ENCODE measurements at regions not wholly inside any gene's neighbourhood (a gene's known extent, or its start where the extent isn't known, plus 50 kb on each side); places are given as distances from the start of the nearest gene placed in this dataset.
"Not testable (repeated sequence)": the region's sequence is repeated elsewhere in the genome, so short reads cannot be mapped to it uniquely, and the experiment has no call there.

DNA sequence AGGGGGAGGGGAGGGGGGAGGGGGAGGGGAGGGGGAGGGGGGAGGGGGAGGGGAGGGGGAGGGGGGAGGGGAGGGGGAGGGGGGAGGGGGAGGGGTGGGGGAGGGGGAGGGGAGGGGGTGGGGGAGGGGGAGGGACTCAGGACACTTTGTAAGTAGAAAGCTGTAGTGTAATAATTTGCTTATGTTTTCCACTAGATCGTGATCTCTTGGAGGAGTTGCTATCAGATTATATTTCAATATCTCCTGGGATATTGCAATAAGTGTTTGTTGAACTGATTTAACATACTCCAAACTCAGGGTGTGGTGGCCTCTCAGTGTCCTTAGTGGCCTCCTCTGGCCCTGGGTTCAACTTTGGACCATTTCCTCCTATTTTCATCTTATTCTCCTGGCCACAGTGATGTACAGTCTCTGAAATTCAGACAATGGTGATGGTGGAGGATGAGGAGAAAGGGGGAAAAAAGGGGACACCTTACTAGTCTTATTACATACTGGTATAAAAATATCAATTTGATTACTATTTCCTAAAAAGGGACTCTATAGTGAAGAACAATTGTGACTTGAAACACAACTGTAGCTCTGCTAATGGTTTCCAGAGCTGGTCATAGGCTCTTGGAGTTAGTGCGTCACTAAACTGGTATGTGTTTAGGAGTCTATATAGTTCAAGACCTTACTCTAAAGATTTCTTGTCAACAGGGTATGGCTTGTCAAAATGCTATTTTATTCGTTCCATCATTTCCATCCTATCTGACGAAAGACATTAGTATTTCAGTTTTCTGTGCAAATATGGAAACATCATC lies 89.6 kb downstream of the DDX1 start:
- FAIRE-seq: no peak

GRCh38 chr2:15682354-15682753 lies 90.7 kb downstream of the DDX1 start:
- no peak for FAIRE-seq

- FAIRE-seq: no peak
Observed at GRCh38 chr2:15684161-15685039, 92.7 kb downstream of the DDX1 start.

GRCh38 chr2:15685143-15685542 lies 93.5 kb downstream of the DDX1 start:
- FAIRE-seq: no peak

DNA sequence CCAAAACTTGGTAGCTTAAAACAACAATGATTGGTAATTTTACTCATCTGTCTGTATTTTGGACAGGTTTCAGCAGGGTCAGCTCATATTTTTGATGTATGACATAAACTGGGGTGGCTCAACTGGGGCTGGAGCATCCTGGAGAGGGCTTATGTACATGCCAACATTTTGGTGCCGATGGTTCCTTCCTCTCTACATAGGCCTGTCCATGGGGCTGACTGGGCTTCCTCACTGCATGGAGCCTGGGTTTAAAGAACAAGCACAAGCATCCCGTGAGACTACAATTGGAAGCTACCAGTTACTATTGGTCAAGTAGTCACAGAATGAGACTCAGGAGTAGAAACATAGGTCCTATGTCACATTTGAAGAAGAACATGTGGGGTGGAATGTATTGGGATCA lies 95.0 kb downstream of the DDX1 start:
- no peak for FAIRE-seq

DNA sequence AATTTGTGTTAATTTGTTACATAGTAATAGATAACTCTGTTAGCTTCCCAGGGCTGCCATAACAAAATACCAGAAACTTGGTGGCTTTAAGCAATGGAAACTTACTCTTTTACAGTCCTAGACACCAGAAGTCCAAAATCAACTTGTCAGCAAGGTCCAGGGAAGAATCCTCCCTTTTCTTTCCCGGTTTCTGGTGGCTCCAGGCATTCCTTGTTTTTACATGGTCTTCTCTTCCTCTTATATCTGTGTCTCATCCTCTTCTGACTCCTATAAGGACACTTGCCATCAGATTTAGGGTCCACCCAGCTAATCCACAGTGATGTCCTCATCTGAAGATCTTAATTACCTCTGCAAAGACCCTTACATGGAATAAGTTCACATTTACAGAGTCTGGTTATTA lies 95.6 kb downstream of the DDX1 start:
- FAIRE-seq: no peak

DNA sequence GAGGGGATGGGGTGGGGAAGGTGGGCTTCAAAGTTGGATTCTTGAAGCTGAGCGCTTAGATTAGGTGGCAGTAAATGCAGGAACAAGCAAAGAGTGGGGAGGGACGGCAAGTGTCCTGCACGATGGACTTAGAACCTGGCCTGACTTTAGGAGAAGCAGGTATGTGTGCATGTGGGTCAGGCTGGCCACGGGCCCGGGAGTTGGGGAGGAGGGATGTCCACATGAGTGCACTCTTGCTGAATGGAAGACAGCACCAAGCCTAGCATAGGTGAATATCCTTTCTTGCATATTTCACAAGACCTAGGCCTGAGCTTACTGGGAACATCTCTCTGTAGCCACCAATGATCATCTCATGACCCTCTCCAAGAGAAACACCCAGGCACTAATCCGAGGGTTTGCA lies 96.1 kb downstream of the DDX1 start:
- no peak for FAIRE-seq

- no peak for FAIRE-seq
Observed at GRCh38 chr2:15688924-15689568, 97.4 kb downstream of the DDX1 start.

- no peak for FAIRE-seq
Observed at GRCh38 chr2:15689654-15690053, 98.0 kb downstream of the DDX1 start.

- no peak for FAIRE-seq
Observed at GRCh38 chr2:15691586-15692310, 100.1 kb downstream of the DDX1 start.

DNA sequence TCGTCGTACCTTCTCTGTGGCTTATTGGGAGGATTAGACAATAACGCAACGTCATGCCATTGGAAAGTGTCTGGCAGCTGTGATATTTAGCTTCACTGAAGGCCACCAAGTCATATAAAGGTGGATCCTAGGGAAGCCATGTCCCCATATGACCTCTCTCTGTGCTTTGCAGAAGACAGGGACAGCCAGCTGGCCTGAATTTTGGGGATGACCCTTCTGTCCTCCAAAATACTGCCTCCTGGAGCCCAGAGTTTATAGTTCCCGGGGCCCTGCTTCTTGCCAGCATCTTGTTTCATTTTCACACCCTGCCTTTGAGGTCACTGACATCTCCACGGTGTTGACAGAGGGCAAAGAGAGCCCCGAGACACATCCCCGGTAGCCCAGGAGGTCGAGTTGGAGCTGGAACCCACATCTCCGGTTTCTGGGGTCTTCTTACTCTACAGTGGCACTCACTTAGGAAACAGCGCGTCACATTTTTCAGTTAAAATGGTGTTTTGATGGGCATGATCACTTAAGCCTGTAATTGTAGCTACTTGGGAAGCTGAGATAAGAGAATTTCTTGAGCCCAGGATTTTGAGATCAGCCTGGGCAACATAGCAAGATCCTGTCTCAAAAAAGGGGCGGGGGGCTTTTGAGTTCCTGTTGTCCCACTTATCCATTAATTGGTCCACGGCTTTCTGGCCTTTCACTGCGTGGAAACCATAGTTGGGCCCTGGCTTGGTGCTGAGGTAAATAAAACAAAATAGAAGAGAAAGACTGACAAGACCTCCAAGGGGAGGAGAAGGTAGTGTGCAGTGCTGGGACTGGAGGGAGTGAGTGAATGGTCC lies 101.1 kb downstream of the DDX1 start:
- FAIRE-seq: no peak

GRCh38 chr2:15693382-15693781 lies 101.7 kb downstream of the DDX1 start:
- no peak for FAIRE-seq

DNA sequence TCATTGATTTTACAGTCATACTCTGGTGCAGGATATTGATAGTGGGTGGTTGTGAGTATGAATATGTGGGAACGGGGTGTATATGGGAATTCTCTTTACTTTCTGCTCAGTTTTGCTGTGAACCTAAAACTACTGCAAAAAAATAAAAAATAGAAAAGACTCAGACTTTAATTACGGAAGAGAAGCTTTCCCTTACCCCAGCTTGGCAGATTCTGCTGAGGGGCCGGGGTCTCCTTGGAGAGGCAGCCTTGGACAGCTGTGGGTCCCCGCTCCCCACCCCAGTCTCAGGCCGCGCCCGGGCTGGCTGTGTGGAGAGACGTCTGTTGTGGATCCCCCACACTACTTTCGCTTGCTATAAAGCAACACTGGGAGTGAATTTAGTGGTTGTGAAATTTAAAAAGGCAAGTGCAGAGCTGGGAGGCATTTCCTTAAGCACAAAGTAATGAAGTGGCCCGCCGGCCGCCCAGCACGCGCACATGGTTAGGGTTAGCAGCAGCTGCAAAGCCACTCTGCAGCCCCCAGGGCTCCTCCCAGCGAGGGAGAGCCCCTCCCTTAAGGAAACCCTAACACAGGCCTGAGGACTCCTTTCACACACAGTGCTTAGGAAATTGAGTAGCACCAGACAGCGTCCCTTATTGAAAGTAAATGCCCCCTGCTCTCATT lies 102.4 kb downstream of the DDX1 start:
- no peak for FAIRE-seq

DNA sequence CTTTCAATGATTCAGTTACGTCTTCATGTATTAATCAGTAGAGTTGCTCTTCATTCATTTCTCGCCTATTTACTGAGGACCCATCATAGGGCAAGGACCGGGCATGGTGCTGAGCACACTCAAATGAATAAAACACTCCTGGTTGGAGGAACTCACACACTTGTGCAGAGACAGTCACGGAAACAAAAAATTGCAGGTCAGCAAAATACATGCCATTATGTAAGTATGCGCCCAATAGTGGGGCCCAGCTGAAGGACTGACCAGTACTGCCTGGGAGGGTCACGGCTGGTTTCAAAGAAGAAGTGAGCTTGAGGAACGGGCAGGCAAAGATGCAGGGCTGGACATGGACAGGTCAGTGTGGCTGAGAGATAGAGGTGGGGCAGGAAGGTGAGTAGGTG lies 102.9 kb downstream of the DDX1 start:
- FAIRE-seq: no peak

GRCh38 chr2:15695582-15696330 lies 104.1 kb downstream of the DDX1 start:
- FAIRE-seq: no peak

DNA sequence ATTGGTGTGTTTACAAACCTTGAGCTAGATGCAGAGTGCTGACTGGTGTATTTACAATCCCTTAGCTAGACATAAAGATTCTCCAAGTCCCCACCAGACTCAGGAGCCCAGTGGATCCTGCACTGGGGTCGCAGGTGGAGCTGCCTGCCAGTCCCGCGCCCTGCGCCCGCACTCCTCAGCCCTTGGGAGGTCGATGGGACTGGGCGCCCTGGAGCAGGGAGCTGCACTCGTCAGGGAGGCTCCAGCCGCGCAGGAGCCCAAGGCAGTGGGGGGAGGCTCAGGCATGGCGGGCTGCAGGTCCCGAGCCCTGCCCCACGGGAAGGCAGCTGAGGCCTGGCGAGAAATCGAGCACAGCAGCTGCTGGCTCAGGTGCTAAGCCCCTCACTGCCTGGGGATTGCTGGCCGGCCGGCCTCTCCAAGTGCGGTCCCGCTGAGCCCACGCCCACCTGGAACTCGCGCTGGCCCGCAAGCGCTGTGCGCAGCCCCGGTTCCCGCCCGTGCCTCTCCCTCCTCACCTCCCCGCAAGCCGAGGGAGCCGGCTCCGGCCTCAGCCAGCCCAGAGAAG lies 105.0 kb downstream of the DDX1 start:
- FAIRE-seq: not testable (repeated sequence)

- no peak for FAIRE-seq
Observed at GRCh38 chr2:15700131-15700530, 108.5 kb downstream of the DDX1 start.

- FAIRE-seq: no peak
Observed at GRCh38 chr2:15700599-15701340, 109.1 kb downstream of the DDX1 start.

GRCh38 chr2:15701341-15701907 lies 109.8 kb downstream of the DDX1 start:
- no peak for FAIRE-seq
